Activated CD4-positive, alpha-beta memory T cell treated with anti-CD3 and anti-CD28 coated beads, Interleukin-2, amount 10 ng/mL, durations not matched to agents 7 days and 5 days (primary cell): ENCODE measurements at regions not wholly inside any gene's neighbourhood (a gene's known extent, or its start where the extent isn't known, plus 50 kb on each side); places are given as distances from the start of the nearest gene placed in this dataset.

ENCODE experiments used
- CTCF ChIA-PET: fragments of 350-600 bp; sonication (Branson Sonifier 250); formaldehyde crosslinking; loops from one replicate; lab custom pipeline; 2021; ENCODE audit warnings: antibody characterized with exemption, inconsistent platforms; lab: Charles Lee
- POLR2A ChIA-PET: fragments of 350-600 bp; sonication (Branson Sonifier 250); formaldehyde crosslinking; loops from one replicate; lab custom pipeline; 2021; ENCODE audit warnings: antibody characterized with exemption; lab: Charles Lee
- DNase-seq: peaks from one replicate; pipeline ENCODE4 v3.0.0-alpha.2; 2020
- H3K27ac Mint-ChIP-seq: one replicate; pipeline ENCODE4 v1.8.0; 2021; ENCODE audit warnings: mild to moderate bottlenecking, mixed read lengths
- H3K27me3 Mint-ChIP-seq: one replicate; pipeline ENCODE4 v1.8.0; 2021; ENCODE audit warnings: mixed read lengths
- H3K36me3 Mint-ChIP-seq: one replicate; pipeline ENCODE4 v1.8.0; 2021; ENCODE audit warnings: low read depth, mixed read lengths
- H3K4me1 Mint-ChIP-seq: one replicate; pipeline ENCODE4 v1.8.0; 2021; ENCODE audit warnings: mixed read lengths
- H3K4me3 Mint-ChIP-seq: one replicate; pipeline ENCODE4 v1.8.0; 2021; ENCODE audit warnings: mild to moderate bottlenecking, mixed read lengths
- H3K9me3 Mint-ChIP-seq: one replicate; pipeline ENCODE4 v1.8.0; 2021; ENCODE audit warnings: mixed read lengths

GRCh38 chr14:85915711-85916110, 385.8 kb downstream of the FLRT2 start:
- no peaks in the 10 kb centered on the region for H3K36me3 Mint-ChIP-seq
- ChIA-PET POLR2A (no interaction called here), CTCF (interaction anchor here (1.0 kb wide), 1 partner anchor 289 kb away, joined by 3 read pairs; no protein-coding TSS in a partner anchor)
- no peak for DNase-seq
- H3K27ac Mint-ChIP-seq: no peak overlapping the region
- H3K27me3 Mint-ChIP-seq: no peaks in the 10 kb centered on the region
- H3K9me3 Mint-ChIP-seq: no peaks in the 10 kb centered on the region
- no peaks in the 10 kb centered on the region for H3K4me1 Mint-ChIP-seq
- no peak overlapping the region for H3K4me3 Mint-ChIP-seq

- POLR2A ChIA-PET: no interaction called here
- Mint-ChIP-seq H3K4me3 (no peak overlapping the region), H3K9me3 (peaks cover 5% of the 10 kb centered on the region), H3K27me3 (no peaks in the 10 kb centered on the region), H3K36me3 (no peaks in the 10 kb centered on the region), H3K27ac (no peak overlapping the region), H3K4me1 (no peaks in the 10 kb centered on the region)
- DNase-seq: no peak
- CTCF ChIA-PET: no interaction called here
Observed at GRCh38 chr14:85912141-85912540, 382.2 kb downstream of the FLRT2 start.

- POLR2A ChIA-PET: no interaction called here
- Mint-ChIP-seq H3K27ac (no peak overlapping the region), H3K4me1 (no peaks in the 10 kb centered on the region), H3K4me3 (no peak overlapping the region), H3K36me3 (no peaks in the 10 kb centered on the region), H3K9me3 (peaks cover 5% of the 10 kb centered on the region), H3K27me3 (no peaks in the 10 kb centered on the region)
- CTCF ChIA-PET: no interaction called here
- no peak for DNase-seq
Observed at GRCh38 chr14:85911044-85911443, 381.1 kb downstream of the FLRT2 start.

GRCh38 chr14:85909581-85909980, 379.6 kb downstream of the FLRT2 start:
- DNase-seq: no peak
- Mint-ChIP-seq H3K4me1 (no peaks in the 10 kb centered on the region), H3K4me3 (no peak overlapping the region), H3K9me3 (peaks cover 5% of the 10 kb centered on the region), H3K36me3 (no peaks in the 10 kb centered on the region), H3K27me3 (no peaks in the 10 kb centered on the region), H3K27ac (no peak overlapping the region)
- ChIA-PET POLR2A (no interaction called here), CTCF (no interaction called here)

GRCh38 chr14:85907536-85907935, 377.6 kb downstream of the FLRT2 start:
- Mint-ChIP-seq H3K36me3 (no peaks in the 10 kb centered on the region), H3K27ac (no peak overlapping the region)
- CTCF ChIA-PET: no interaction called here

GRCh38 chr14:85897808-85898207, 367.9 kb downstream of the FLRT2 start:
- H3K36me3 Mint-ChIP-seq: no peaks in the 10 kb centered on the region

More at GRCh38 chr14:85907536-85907935, 377.6 kb downstream of the FLRT2 start:
- DNase-seq: no peak
- no peaks in the 10 kb centered on the region for H3K27me3 Mint-ChIP-seq
- no peaks in the 10 kb centered on the region for H3K4me1 Mint-ChIP-seq
- H3K9me3 Mint-ChIP-seq: peaks cover 5% of the 10 kb centered on the region
- POLR2A ChIA-PET: no interaction called here
- H3K4me3 Mint-ChIP-seq: no peak overlapping the region

GRCh38 chr14:85895603-85896002, 365.7 kb downstream of the FLRT2 start:
- Mint-ChIP-seq H3K9me3 (no peaks in the 10 kb centered on the region), H3K4me3 (no peak overlapping the region), H3K27ac (no peak overlapping the region), H3K36me3 (no peaks in the 10 kb centered on the region), H3K27me3 (no peaks in the 10 kb centered on the region), H3K4me1 (no peaks in the 10 kb centered on the region)
- no peak for DNase-seq
- POLR2A ChIA-PET: no interaction called here
- CTCF ChIA-PET: no interaction called here

More at GRCh38 chr14:85897808-85898207, 367.9 kb downstream of the FLRT2 start:
- Mint-ChIP-seq H3K27ac (no peak overlapping the region), H3K4me3 (no peak overlapping the region), H3K9me3 (no peaks in the 10 kb centered on the region), H3K27me3 (no peaks in the 10 kb centered on the region), H3K4me1 (no peaks in the 10 kb centered on the region)
- CTCF ChIA-PET: no interaction called here
- no peak for DNase-seq
- POLR2A ChIA-PET: no interaction called here

- H3K9me3 Mint-ChIP-seq: no peaks in the 10 kb centered on the region
- no peak overlapping the region for H3K27ac Mint-ChIP-seq
- POLR2A ChIA-PET: no interaction called here
- H3K36me3 Mint-ChIP-seq: no peaks in the 10 kb centered on the region
- H3K4me1 Mint-ChIP-seq: no peaks in the 10 kb centered on the region
- H3K27me3 Mint-ChIP-seq: no peaks in the 10 kb centered on the region
- no peak for DNase-seq
- CTCF ChIA-PET: no interaction called here
- H3K4me3 Mint-ChIP-seq: no peak overlapping the region
Observed at GRCh38 chr14:85892251-85892650, 362.3 kb downstream of the FLRT2 start.

GRCh38 chr14:85883966-85884365, 354.0 kb downstream of the FLRT2 start:
- no peak overlapping the region for H3K4me3 Mint-ChIP-seq
- peaks cover 2% of the 10 kb centered on the region for H3K9me3 Mint-ChIP-seq
- H3K27me3 Mint-ChIP-seq: no peaks in the 10 kb centered on the region

GRCh38 chr14:85883101-85883500, 353.2 kb downstream of the FLRT2 start:
- Mint-ChIP-seq H3K27me3 (no peaks in the 10 kb centered on the region), H3K9me3 (peaks cover 2% of the 10 kb centered on the region), H3K36me3 (no peaks in the 10 kb centered on the region), H3K4me1 (no peaks in the 10 kb centered on the region), H3K4me3 (no peak overlapping the region), H3K27ac (no peak overlapping the region)
- DNase-seq: no peak
- CTCF ChIA-PET: no interaction called here
- POLR2A ChIA-PET: no interaction called here

More at GRCh38 chr14:85883966-85884365, 354.0 kb downstream of the FLRT2 start:
- Mint-ChIP-seq H3K4me1 (no peaks in the 10 kb centered on the region), H3K27ac (no peak overlapping the region), H3K36me3 (no peaks in the 10 kb centered on the region)
- no peak for DNase-seq
- CTCF ChIA-PET: no interaction called here
- POLR2A ChIA-PET: no interaction called here

- Mint-ChIP-seq H3K9me3 (peaks cover 2% of the 10 kb centered on the region), H3K4me3 (no peak overlapping the region), H3K4me1 (no peaks in the 10 kb centered on the region), H3K36me3 (no peaks in the 10 kb centered on the region), H3K27me3 (no peaks in the 10 kb centered on the region), H3K27ac (no peak overlapping the region)
- ChIA-PET POLR2A (no interaction called here), CTCF (no interaction called here)
- no peak for DNase-seq
Observed at GRCh38 chr14:85881935-85882334, 352.0 kb downstream of the FLRT2 start.

GRCh38 chr14:85878874-85879273, 348.9 kb downstream of the FLRT2 start:
- POLR2A ChIA-PET: no interaction called here
- no peak for DNase-seq
- no peaks in the 10 kb centered on the region for H3K36me3 Mint-ChIP-seq
- no peaks in the 10 kb centered on the region for H3K27me3 Mint-ChIP-seq
- H3K4me1 Mint-ChIP-seq: no peaks in the 10 kb centered on the region
- no peak overlapping the region for H3K27ac Mint-ChIP-seq
- no peaks in the 10 kb centered on the region for H3K9me3 Mint-ChIP-seq
- no peak overlapping the region for H3K4me3 Mint-ChIP-seq
- CTCF ChIA-PET: no interaction called here

- ChIA-PET POLR2A (no interaction called here), CTCF (no interaction called here)
- no peaks in the 10 kb centered on the region for H3K36me3 Mint-ChIP-seq
- H3K27me3 Mint-ChIP-seq: no peaks in the 10 kb centered on the region
- H3K4me1 Mint-ChIP-seq: no peaks in the 10 kb centered on the region
- DNase-seq: no peak
- H3K4me3 Mint-ChIP-seq: no peak overlapping the region
- no peak overlapping the region for H3K27ac Mint-ChIP-seq
- peaks cover 2% of the 10 kb centered on the region for H3K9me3 Mint-ChIP-seq
Observed at GRCh38 chr14:85873006-85873405, 343.1 kb downstream of the FLRT2 start.

GRCh38 chr14:85867450-85867849, 337.5 kb downstream of the FLRT2 start:
- CTCF ChIA-PET: interaction anchor here (1.0 to 2.0 kb wide), 2 partner anchors 169 to 190 kb away, joined by 4 to 6 read pairs; no protein-coding TSS in a partner anchor
- Mint-ChIP-seq H3K9me3 (peaks cover 2% of the 10 kb centered on the region), H3K27me3 (no peaks in the 10 kb centered on the region), H3K4me1 (no peaks in the 10 kb centered on the region), H3K36me3 (no peaks in the 10 kb centered on the region), H3K4me3 (no peak overlapping the region), H3K27ac (no peak overlapping the region)
- DNase-seq: no peak
- POLR2A ChIA-PET: no interaction called here
